ENCODE measurements at regions not wholly inside any gene's neighbourhood (a gene's known extent, or its start where the extent isn't known, plus 50 kb on each side); places are given as distances from the start of the nearest gene placed in this dataset.

DNA sequence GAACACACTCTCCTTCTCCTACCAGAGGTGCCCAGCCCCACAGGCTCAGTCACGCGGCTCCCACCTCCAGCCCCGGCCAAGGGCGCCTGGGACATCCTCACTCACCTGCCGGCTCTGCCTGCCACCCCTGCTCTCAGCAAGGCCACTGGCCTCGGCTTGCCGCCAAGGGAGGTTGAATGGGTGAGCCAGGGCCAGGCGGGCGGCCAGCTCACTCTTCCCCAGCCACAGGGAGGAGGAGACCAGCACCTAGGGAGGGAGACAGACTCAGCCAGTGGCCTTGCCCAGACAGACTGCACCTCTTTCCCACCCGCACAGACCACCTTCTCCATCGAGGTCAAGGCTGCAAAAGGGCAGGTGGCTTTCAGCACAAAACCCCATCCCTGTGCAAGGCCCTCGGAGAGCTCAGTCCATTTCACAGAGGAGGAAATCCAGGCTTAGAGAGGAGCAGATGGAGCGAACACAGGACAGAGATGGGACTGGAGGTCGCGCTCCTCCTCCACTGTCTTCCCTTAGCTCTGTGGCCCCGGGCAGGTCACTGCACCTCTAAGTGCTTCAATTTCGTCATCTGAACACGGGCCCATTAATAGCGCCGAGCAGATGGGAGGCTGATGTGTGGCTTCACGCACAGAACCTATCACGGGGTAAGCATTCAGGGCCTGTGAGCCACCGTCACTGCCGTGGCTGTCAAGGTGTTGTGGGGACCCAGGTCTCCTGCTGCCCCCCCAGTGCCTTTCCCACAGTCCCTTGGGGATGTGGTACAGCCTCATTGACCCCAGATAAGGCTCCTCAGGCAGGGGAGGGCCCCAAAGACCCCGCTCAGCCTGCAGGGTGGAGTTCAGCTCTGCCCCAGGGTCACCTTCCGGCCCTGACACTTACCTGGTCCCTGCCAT, 56.1 kb downstream of the RMI2 start:
- Mint-ChIP-seq H3K27me3 (no peaks in the 10 kb centered on the region), H3K4me3 (no peak overlapping the region), H3K4me1 (no peaks in the 10 kb centered on the region), H3K27ac (no peak overlapping the region), H3K9me3 (ENCODE audit: low read depth) (no peaks in the 10 kb centered on the region), H3K36me3 (ENCODE audit: low read depth) (no peaks in the 10 kb centered on the region)
- CTCF ChIA-PET: interaction anchor here (0.6 to 1.2 kb wide), 5 partner anchors 10 to 429 kb away, joined by 3 to 4 read pairs (median 3); no protein-coding TSS in a partner anchor
- no peak for ATAC-seq
- POLR2A ChIA-PET: no interaction called here
- DNase-seq: no peak
- intact Hi-C loops (cut with DNase I, micrococcal nuclease): loop anchor here in 1 of 2 experiments (10.0 kb wide), 1 partner anchor 437 kb away; no protein-coding TSS in a partner anchor

- no peaks in the 10 kb centered on the region for H3K27me3 Mint-ChIP-seq
- ATAC-seq (no peak), DNase-seq (no peak)
- intact Hi-C loops (cut with DNase I, micrococcal nuclease): loop anchor here in 1 of 2 experiments (10.0 kb wide), 1 partner anchor 437 kb away; no protein-coding TSS in a partner anchor
- H3K9me3 Mint-ChIP-seq (ENCODE audit: low read depth): no peaks in the 10 kb centered on the region
- no peaks in the 10 kb centered on the region for H3K36me3 Mint-ChIP-seq (ENCODE audit: low read depth)
- no peak overlapping the region for H3K4me3 Mint-ChIP-seq
- no peaks in the 10 kb centered on the region for H3K4me1 Mint-ChIP-seq
- ChIA-PET CTCF (interaction anchor here (0.5 to 1.2 kb wide), 6 partner anchors 11 to 693 kb away, joined by 3 to 4 read pairs (median 3); no protein-coding TSS in a partner anchor), POLR2A (interaction anchor here (0.9 kb wide), 1 partner anchor 15 kb away, joined by 3 read pairs; no protein-coding TSS in a partner anchor)
- H3K27ac Mint-ChIP-seq: no peak overlapping the region
Measured at GRCh38 chr16:11402051-11402744, 56.9 kb downstream of the RMI2 start.

- Mint-ChIP-seq H3K9me3 (ENCODE audit: low read depth) (no peaks in the 10 kb centered on the region), H3K27me3 (no peaks in the 10 kb centered on the region), H3K4me1 (no peaks in the 10 kb centered on the region), H3K27ac (no peak overlapping the region), H3K36me3 (ENCODE audit: low read depth) (no peaks in the 10 kb centered on the region), H3K4me3 (no peak overlapping the region)
- ChIA-PET POLR2A (interaction anchor here (0.9 kb wide), 1 partner anchor 16 kb away, joined by 3 read pairs; no protein-coding TSS in a partner anchor), CTCF (interaction anchor here (0.7 to 1.3 kb wide), 3 partner anchors 431 to 555 kb away, joined by 3 to 5 read pairs (median 3); no protein-coding TSS in a partner anchor)
- intact Hi-C loops (cut with DNase I, micrococcal nuclease): loop anchor here in 1 of 2 experiments (10.0 kb wide), 1 partner anchor 438 kb away; no protein-coding TSS in a partner anchor
- ATAC-seq (no peak), DNase-seq (no peak)
Measured at GRCh38 chr16:11402745-11403533, 57.7 kb downstream of the RMI2 start.

DNA sequence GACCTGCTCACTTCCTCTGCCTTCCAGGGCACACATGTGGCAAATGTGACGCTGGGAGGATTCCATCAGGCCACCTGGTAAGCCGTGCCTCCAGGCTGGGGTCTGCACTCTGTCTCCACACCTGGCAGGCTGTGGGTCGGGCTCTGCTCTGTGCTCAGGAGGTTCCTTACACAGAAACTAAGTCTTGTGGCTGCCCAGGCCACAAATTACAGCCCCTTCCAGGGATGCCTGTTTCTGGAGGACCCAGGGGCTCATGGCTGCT, 58.2 kb downstream of the RMI2 start:
- intact Hi-C loops (cut with DNase I, micrococcal nuclease): loop anchor here in 1 of 2 experiments (10.0 kb wide), 1 partner anchor 439 kb away; no protein-coding TSS in a partner anchor
- ATAC-seq (no peak), DNase-seq (no peak)
- POLR2A ChIA-PET: interaction anchor here (0.9 kb wide), 1 partner anchor 17 kb away, joined by 3 read pairs; no protein-coding TSS in a partner anchor
- H3K4me1 Mint-ChIP-seq: no peaks in the 10 kb centered on the region
- no peaks in the 10 kb centered on the region for H3K27me3 Mint-ChIP-seq
- no peaks in the 10 kb centered on the region for H3K36me3 Mint-ChIP-seq (ENCODE audit: low read depth)
- no peak overlapping the region for H3K4me3 Mint-ChIP-seq
- no peak overlapping the region for H3K27ac Mint-ChIP-seq
- CTCF ChIA-PET: interaction anchor here (0.6 to 1.3 kb wide), 2 partner anchors 114 to 449 kb away, joined by 3 to 5 read pairs; no protein-coding TSS in a partner anchor
- H3K9me3 Mint-ChIP-seq (ENCODE audit: low read depth): no peaks in the 10 kb centered on the region

- ChIA-PET CTCF (interaction anchor here (0.6 to 3.4 kb wide), 5 partner anchors 61 to 454 kb away, joined by 3 to 15 read pairs (median 5); no protein-coding TSS in a partner anchor), POLR2A (no interaction called here)
- no peaks in the 10 kb centered on the region for H3K27me3 Mint-ChIP-seq
- no peak overlapping the region for H3K27ac Mint-ChIP-seq
- ATAC-seq (no peak), DNase-seq (no peak)
- no peak overlapping the region for H3K4me3 Mint-ChIP-seq
- H3K36me3 Mint-ChIP-seq (ENCODE audit: low read depth): no peaks in the 10 kb centered on the region
- H3K9me3 Mint-ChIP-seq (ENCODE audit: low read depth): no peaks in the 10 kb centered on the region
- intact Hi-C loops (cut with DNase I, micrococcal nuclease): loop anchor here in 1 of 2 experiments (10.0 kb wide), 1 partner anchor 439 kb away; no protein-coding TSS in a partner anchor
- no peaks in the 10 kb centered on the region for H3K4me1 Mint-ChIP-seq
Measured at GRCh38 chr16:11403920-11404319, 58.7 kb downstream of the RMI2 start.

DNA sequence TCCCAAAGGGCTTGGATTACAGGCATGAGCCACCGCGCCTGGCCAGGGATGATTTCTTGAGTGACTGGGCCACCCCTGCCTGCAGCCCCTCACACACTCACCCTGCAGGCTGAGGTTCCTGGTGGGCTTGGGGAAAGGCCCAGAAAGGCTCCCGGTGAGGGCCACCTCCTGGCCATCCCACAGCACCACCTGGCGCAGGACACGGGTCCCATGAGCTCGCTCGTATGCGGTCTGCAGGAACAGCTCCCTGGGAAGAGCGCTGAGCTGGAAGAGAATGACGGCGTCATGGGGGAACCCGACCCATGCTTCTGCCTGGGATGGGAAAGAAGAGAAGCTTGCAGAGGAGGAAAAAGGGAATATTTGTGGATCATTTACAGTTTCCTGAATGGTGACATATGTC, 59.3 kb downstream of the RMI2 start:
- no peak for DNase-seq
- intact Hi-C loops (cut with DNase I, micrococcal nuclease): loop anchor here (1.0 to 10.0 kb wide), 3 partner anchors 293 to 440 kb away; no protein-coding TSS in a partner anchor
- no peaks in the 10 kb centered on the region for H3K4me1 Mint-ChIP-seq
- ChIA-PET POLR2A (interaction anchor here (0.6 kb wide), 1 partner anchor 532 kb away, joined by 3 read pairs; no protein-coding TSS in a partner anchor), CTCF (interaction anchor here (0.6 to 4.9 kb wide), 7 partner anchors 8 to 454 kb away, joined by 3 to 23 read pairs (median 5); no protein-coding TSS in a partner anchor)
- ATAC-seq: no peak
- H3K27me3 Mint-ChIP-seq: no peaks in the 10 kb centered on the region
- no peaks in the 10 kb centered on the region for H3K9me3 Mint-ChIP-seq (ENCODE audit: low read depth)
- H3K4me3 Mint-ChIP-seq: no peak overlapping the region
- H3K27ac Mint-ChIP-seq: no peak overlapping the region
- no peaks in the 10 kb centered on the region for H3K36me3 Mint-ChIP-seq (ENCODE audit: low read depth)

DNA sequence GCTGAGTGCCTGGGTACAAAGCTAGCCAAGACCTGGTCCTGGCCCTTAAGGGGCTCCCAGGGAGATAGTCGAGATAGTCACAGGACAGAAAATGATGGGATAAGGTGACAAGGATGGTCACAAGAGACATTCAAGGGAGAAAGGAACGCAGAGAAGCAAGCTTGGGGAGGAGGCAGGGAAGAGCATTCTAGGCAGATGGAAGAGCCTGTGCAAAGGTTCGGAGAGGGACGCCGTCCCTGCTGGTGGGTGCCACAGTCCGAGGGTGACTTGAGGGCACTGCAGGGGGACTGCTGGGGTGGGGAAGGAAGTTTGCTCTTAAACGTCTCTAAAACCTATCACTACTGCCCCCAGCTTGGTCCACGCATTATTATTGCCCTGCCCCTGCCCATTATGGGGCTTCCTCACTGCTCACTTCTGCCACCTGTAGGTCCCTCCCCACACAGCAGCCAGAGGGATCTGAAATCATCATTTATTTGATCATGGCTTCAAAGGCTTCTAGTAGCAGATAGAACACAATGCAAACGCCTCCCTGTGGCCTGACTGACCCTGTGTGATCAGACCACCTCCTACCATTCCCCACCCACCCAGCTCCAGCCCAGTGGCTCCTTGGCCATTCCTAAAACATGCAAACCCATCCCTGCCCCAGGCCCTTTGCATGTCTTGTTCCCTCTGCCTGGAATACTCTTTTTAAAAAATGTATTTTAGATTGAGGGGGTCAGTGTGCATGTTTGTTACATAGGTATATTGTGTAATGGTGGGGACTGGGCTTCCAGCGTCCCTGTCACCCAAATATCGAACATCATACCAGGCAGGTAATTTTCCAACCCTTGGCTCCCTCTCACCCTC, 60.3 kb downstream of the RMI2 start:
- no peak overlapping the region for H3K4me3 Mint-ChIP-seq

DNA sequence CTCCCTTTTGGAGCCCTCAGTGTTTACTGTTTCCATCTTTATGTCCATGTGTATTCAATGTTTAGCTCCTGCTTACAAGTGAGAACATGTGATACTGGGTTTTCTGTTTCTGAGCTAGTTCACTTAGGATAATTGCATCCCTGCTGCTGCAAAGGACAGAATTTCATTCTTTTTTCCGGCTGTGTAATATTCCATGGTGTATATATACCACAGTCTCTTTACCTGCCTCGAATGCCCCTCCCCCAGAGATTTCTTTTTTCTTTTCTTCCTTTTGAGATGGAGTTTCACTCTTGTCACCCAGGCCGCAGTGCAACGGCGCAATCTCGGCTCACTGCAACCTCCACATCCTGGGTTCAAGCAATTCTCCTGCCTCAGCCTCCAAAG, 60.9 kb downstream of the RMI2 start:
- Mint-ChIP-seq H3K4me1 (no peaks in the 10 kb centered on the region), H3K27ac (no peak overlapping the region), H3K36me3 (ENCODE audit: low read depth) (no peaks in the 10 kb centered on the region), H3K9me3 (ENCODE audit: low read depth) (no peaks in the 10 kb centered on the region), H3K27me3 (no peaks in the 10 kb centered on the region), H3K4me3 (no peak overlapping the region)
- CTCF ChIA-PET: interaction anchor here (0.8 to 4.9 kb wide), 26 partner anchors 10 to 456 kb away, joined by 3 to 23 read pairs (median 4); no protein-coding TSS in a partner anchor
- ATAC-seq (no peak), DNase-seq (no peak)
- intact Hi-C loops (cut with DNase I, micrococcal nuclease): loop anchor here (2.0 to 10.0 kb wide), 3 partner anchors 291 to 451 kb away; no protein-coding TSS in a partner anchor
- POLR2A ChIA-PET: interaction anchor here (0.6 kb wide), 1 partner anchor 213 kb away, joined by 3 read pairs; no protein-coding TSS in a partner anchor

More for the DNA sequence above, 60.3 kb downstream of the RMI2 start:
- no peaks in the 10 kb centered on the region for H3K36me3 Mint-ChIP-seq (ENCODE audit: low read depth)
- H3K4me1 Mint-ChIP-seq: no peaks in the 10 kb centered on the region
- H3K27ac Mint-ChIP-seq: no peak overlapping the region
- intact Hi-C loops (cut with DNase I, micrococcal nuclease): loop anchor here (1.0 to 10.0 kb wide), 4 partner anchors 292 to 451 kb away; no protein-coding TSS in a partner anchor
- CTCF ChIA-PET: interaction anchor here (0.5 to 4.9 kb wide), 23 partner anchors 9 to 455 kb away, joined by 3 to 23 read pairs (median 4); no protein-coding TSS in a partner anchor
- POLR2A ChIA-PET: interaction anchor here (0.6 kb wide), 1 partner anchor 213 kb away, joined by 3 read pairs; no protein-coding TSS in a partner anchor
- H3K9me3 Mint-ChIP-seq (ENCODE audit: low read depth): no peaks in the 10 kb centered on the region
- peak; percentile 76 for DNase-seq
- peak; percentile 63 for ATAC-seq
- H3K27me3 Mint-ChIP-seq: no peaks in the 10 kb centered on the region

DNA sequence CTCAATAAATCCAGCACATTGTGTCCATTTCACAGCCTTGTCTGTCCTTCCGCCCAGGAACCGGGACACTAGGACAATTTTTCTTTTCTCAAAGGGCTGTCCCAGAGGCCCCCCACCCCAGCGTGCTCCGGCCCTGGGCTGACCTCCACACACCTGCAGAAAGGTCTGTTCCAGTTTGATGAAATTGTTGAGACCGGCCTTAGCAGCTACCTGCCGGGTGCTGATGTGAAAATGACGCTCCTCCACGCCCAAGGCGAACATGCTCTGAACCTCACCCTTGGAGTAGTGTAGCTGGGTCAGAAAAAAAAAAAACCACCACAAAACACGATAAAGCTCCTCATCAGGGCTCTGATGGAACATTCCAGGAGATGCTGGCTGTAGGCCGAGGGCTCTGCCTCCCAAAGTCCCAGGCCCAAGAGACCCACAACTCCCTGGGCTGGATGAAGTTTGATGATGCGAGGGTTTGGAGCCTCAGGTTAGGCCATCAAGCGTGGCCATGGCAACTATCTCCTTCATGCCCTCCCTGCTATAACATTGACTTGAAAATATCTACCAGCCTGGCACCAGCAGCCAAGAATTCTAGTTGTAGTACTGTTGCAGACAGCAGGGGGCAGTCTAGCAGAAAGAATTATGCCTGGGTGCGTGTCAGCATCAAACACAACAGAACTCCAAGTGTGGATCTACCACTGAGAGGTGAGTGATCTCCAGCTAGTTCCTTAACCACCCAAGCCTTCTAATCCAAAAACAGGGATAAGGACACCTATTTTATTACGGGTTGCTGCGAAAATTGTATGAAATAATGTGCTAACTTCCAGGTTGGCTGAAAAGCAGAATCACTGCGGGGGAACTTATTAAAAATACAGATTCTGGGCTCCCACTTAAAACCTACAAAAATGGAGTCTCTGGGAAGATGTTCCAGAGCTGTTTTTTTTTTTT, 62.1 kb downstream of the RMI2 start:
- ChIA-PET POLR2A (no interaction called here), CTCF (interaction anchor here (0.6 to 4.9 kb wide), 41 partner anchors 8 to 703 kb away, joined by 3 to 23 read pairs (median 4); no protein-coding TSS in a partner anchor)
- DNase-seq (peak; percentile 81), ATAC-seq (peak; percentile 74)
- no peaks in the 10 kb centered on the region for H3K27me3 Mint-ChIP-seq
- no peak overlapping the region for H3K4me3 Mint-ChIP-seq
- H3K27ac Mint-ChIP-seq: no peak overlapping the region
- no peaks in the 10 kb centered on the region for H3K4me1 Mint-ChIP-seq
- no peaks in the 10 kb centered on the region for H3K9me3 Mint-ChIP-seq (ENCODE audit: low read depth)
- intact Hi-C loops (cut with DNase I, micrococcal nuclease): loop anchor here (1.0 to 10.0 kb wide), 8 partner anchors 125 to 661 kb away; no protein-coding TSS in a partner anchor
- H3K36me3 Mint-ChIP-seq (ENCODE audit: low read depth): no peaks in the 10 kb centered on the region
